ENCODE measurements at regions not wholly inside any gene's neighbourhood (a gene's known extent, or its start where the extent isn't known, plus 50 kb on each side); places are given as distances from the start of the nearest gene placed in this dataset.

GRCh38 chr11:88411265-88411664 lies 73.7 kb upstream of the CTSC start:
- TF ChIP-seq POLR2A (IDR thresholded peaks at IDR 0.05; ENCODE audit: low read length) (no peak), GATA1 (IDR thresholded peaks at IDR 0.05; ENCODE audit: low read depth, low read length) (no peak)

Data from erythroblast (primary cell).